HG03159 (cell line): ENCODE measurements at regions not wholly inside any gene's neighbourhood (a gene's known extent, or its start where the extent isn't known, plus 50 kb on each side); places are given as distances from the start of the nearest gene placed in this dataset.
"Not testable (repeated sequence)": the region's sequence is repeated elsewhere in the genome, so short reads cannot be mapped to it uniquely, and the experiment has no call there.

Experiments
- ATAC-seq: cut with Tn5 transposase; IDR thresholded peaks from one replicate; pipeline ENCODE4 v1.9.1; 2021; ENCODE audit warnings: mild to moderate bottlenecking, moderate library complexity; ENCODE audit not compliant: unreplicated experiment

DNA sequence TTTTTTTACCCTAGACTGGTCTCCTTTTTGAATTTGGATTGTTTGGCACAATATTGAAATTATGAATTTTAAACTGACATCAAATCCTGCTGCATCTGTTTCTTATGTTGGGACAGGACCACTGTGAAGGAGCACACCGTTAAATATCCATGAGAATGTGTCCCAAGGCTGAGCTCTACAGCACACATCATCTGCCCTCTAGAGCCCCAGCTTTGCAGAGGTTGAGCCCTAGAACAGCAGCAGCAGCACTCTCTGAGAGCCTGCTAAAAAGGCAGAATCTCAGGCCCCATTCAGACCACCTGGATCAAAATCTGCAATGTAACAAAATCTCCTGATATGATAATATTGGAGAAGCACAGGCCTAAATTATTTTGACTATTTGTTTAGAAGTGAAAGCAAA, 192.1 kb upstream of the CCN2 start:
- ATAC-seq: no peak

DNA sequence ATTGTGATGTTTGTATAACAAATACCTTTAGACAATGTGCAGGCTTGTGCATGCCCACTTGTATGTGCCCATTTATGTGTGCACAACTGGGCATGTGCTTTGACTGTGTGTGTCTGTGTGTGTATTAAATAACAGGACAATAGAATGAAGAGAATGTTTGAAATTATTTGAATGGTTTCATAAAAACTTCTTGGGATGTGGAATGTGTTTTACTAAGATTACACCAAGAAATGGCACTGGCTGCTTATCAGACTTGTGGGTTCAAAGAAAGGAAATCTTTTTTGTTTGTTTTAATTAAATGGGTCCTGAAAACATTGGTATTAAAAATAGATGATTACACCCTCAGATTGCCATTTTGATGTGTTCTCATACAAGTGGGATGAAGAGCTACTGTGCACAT, 191.6 kb upstream of the CCN2 start:
- ATAC-seq: no peak

DNA sequence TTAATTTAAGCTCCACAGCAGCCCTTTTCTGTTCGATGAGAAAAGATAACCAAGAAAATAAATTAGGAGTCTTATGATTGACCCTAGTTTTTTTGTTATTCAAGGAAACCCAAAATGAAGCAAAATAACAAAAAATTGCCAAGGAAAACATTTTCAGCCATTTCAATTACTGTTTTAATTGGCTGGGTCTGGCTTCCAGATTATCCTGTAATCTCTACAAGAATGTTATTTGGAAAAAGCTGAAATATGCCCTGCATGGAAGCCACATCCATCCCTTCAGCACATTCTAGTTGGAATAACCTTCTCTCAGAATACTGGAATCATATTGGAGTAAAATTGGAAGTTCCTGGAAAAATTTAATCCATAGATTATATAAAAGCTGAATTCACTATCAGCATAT, 191.1 kb upstream of the CCN2 start:
- no peak for ATAC-seq

DNA sequence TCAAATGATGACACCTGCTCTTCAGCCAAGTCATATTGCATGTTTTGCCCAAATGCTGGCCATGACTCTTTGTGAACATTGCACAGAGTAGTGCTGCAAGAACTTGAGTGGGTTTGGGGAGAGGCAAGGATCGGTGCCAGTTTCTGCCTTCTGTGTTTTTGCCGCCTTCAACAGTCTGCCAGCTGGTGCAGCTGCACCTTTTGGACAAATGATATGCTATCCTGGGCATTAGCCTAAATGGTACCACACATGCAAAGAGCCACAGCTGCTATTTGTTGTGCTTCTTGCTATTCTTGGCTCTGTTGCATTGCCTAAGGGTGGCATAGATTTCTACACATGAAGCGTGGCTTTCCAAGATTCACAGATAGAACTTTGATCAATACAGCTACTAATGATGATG, 189.0 kb upstream of the CCN2 start:
- ATAC-seq: no peak

DNA sequence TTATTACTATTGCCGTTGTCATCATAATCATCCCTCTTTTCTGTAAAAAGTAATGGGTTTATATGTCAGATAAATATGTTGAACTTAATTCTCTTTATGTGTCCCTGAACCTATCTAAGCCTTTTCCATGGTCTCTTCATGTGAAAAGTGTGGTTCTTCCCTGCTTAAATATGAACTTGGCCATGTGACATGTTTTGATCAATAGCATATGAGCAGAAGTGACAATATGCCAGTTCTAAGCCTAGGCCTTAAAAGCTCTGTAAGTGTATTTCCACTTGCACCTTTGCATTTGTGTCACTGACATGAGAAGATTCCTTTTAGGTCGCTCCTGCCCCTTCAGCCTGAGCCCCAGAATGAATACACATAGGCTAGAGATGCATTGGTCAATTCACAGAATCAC, 188.4 kb upstream of the CCN2 start:
- no peak for ATAC-seq

DNA sequence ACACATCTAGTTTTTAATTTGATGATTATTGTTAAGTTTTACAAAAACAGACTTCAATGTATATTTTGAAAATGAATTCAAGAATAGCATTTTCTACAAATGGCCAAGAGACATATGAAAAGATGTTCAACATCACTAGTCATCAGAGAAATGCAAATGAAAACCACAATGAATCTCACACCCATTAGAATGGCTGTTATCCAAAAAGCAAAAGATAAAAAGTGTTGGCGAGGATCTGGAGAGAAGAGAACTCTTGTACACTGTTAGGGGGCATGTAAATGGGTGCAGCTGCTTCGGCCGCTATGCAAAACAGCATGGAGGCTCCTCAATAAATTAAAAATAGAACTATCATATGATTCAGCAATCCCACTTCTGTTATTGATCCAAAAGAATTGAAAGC, 185.8 kb upstream of the CCN2 start:
- no peak for ATAC-seq

DNA sequence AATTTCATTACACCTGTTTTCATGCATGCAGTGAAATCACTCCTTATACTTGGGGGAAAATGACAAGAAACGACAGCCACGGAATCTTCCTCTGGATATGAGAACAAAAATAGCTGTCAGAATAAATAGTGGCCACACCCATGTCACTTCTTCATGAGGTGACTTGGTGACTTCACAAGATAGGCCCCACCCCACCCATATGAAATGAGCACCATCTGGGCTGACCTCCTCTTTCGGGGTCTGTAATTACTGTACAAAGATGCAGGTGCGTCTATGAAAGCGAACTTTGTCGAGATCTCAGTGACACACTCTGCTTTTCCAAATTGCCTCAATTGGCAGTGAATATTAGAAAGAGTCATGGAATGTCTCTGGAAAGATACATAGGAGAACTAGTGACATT, 184.2 kb upstream of the CCN2 start:
- ATAC-seq: no peak

DNA sequence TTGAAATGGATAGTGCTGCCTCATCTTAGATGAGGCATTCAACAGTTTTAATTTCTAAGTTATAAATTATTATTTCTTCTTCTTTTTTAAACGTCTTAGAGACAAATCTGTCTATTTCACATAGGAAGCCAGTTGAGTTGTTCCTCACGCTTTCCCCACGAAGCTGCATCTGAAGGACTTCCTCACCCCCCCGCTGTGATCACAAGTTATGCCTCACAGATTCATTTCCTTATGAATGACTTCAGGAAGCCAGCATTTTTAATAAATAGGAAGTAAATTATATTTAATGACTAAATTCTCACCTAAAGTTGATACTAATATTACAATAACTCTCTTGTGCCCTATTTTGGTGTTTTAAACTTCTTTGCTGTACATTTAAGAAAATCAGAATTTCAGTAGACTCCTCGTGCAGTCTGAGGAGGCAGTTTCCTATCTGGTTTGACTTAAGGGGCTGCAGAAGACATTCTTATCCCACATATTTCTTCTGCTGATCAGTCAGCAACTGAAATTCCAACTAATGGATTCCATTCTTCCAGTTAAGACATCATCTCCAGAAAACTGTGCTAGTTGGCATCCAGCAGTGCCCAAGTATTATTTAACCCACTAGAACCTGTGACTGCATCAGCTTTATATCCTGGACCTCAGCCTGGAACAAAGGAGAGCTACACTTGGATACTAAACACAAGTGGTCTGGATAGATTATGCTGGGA, 182.7 kb upstream of the CCN2 start:
- ATAC-seq: no peak

DNA sequence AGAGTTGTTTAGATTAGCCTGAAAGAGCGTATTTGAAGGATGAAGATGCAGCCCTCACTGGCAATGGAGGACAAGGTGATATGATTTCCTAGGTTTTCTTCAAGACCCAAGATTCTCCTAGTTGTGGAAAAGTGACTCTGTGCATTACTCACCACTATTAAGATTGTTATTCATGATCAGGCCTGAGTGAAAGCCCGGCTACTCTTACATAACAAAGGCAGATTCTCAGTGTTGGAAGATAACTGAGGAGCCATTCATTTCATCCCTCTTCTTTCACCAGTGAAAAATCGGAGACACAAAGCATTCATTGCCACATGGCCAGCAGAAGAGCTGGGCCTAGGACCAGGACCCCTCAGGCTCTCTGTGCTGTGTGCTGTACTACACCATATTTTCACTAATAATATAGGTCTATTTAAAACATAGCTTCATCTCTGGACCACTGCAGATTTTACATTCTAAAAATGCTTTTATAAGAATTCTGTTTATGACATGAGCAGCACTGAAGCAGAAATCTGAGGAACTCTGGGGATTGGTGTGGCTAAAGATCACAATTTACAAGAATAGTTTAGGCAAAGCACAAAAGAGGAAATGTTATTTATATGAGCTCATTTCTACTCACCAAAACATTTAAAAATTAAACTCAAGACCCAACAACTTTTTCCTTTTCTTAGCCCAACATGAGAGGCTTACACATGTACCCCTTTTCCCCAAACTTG, 181.9 kb upstream of the CCN2 start:
- no peak for ATAC-seq

DNA sequence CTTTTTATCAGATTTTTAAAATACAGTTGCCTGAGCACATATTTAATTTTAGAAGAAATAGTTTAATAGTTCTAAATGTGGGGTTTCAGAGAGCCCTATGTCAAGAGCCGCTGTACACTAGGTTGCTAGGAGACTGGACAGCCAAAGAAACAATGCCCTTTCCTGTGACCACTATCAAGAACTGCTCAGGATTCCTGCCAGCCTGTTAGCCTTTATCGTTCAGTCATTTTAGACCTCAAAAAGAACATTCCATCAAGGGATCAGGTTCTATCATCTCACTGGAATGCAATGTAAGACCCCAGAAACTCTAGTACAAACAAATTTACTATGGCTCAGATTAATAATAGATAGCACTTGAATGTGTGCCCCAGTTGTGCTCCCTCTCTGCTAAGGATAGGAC, 181.2 kb upstream of the CCN2 start:
- ATAC-seq: no peak

DNA sequence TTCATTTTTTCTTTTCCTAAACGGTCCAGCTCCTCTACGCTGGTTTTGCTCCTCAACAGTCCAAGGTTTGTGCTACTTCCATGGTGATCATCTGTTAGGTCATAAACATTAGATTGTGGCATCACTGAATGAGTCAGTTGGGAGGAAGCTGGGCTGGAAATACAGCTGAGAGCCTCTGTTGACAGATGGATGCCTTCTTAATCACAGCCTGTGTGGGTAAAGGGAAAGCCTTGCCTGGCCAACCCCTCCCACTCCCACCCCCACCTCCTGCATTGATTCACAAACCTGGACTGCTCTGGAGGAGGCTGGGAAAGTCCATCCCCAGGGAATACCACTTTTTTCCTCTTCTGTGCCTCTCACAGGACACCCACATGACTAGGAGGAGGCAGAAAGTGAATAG, 180.6 kb upstream of the CCN2 start:
- no peak for ATAC-seq

DNA sequence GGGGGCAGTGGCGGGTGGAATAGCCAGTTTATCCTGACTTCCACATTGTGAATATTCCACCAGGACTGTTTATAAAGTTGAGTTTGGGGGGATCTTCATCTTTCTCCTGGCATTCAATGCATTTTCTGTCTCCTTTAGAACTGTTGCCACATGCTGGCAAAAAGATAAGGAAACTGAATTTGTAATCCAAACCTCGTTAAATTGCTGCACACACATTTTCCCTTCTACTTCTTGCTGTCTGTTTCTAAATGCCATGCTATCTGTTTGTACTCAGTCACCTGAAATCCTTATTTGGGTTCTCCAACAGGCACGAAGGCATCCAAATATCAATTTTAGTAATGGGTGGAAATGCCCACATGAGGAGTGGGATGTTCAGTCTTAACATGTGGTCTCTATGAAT, 180.2 kb upstream of the CCN2 start:
- no peak for ATAC-seq

DNA sequence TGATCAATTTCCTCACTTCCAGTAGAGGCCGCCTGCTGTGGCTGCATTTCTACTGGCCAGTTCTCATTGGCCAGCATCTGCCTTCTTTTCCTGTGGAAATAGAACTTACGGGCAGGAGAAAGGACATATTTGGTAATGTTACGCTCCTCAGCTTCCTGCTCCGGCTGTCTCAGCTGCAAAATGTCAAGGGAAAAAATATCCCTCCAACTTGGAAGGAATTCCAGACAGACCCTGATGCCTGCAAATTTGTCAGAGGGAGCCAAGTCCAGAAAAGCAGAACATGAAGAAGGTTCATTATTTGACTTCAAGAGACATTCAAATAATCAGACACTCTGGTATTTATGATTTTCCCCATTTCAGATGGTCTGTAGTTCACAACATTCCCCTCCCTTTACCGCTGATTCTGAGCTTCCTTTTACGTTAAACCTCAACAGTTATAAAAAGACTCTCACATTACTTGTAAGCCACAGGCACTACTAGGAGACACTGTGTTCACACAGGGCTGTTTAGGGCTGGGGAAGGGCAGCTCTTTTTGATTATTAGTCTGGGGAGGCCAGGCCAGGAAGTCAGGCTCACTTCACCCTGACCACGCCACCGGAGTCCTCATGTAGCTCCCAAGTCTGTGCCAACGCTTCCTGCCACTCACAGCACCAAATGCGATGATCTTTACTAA, 179.6 kb upstream of the CCN2 start:
- ATAC-seq: no peak

DNA sequence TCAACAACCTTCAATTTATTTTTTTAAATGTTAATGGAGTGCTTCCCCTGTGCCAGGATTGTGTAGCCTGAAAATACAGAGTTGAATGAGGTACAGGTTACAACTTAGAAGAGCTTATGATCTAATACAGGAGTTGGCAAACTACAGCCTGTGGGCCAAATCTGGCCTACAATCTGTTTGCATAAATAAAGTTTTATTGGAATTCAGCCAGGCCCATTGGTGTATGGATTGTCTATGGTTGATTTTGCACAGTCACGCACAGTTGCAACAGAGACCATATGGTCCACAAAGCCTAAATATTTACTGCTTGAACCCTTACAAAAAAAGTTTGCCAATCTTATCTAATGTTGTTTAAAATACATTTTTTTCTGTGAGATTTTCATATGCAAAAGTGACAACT, 177.3 kb upstream of the CCN2 start:
- no peak for ATAC-seq

DNA sequence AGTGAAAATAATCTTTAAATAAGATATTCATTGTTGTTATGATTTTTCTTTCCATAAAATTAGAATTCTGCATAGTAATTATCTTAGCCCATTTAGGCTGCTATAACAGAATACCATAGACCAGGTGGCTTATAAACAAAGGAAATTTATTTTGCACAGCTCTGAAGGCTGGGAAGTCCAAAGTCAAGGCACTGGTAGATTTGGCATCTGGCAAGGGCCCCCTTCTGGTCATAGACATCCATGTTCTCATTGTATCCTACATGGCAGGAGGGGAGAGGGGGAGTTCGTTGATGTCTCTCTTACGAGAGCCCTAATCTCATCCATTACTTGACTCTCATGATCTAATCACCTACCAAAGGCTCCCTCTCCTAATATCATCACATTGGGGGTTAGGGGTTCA, 175.0 kb upstream of the CCN2 start:
- no peak for ATAC-seq

DNA sequence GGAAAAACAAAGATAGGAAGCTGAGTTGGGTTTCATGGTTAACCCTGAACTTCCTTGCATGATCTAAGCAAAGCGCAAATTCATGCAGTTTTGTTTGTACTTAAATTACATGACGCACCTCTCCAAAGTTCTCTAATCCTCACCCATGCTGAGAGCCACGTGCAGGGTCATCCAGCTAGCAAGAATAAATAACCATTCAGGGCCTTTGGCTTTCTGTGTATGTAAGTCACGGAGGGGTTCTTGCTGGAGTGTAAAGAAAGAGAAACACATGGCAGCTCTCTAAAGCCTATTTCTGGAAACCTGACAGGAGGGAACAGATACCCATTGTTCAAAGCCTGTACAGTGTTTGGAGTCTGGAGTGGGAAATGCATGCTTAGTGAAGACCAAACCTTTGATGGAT, 171.7 kb upstream of the CCN2 start:
- no peak for ATAC-seq

DNA sequence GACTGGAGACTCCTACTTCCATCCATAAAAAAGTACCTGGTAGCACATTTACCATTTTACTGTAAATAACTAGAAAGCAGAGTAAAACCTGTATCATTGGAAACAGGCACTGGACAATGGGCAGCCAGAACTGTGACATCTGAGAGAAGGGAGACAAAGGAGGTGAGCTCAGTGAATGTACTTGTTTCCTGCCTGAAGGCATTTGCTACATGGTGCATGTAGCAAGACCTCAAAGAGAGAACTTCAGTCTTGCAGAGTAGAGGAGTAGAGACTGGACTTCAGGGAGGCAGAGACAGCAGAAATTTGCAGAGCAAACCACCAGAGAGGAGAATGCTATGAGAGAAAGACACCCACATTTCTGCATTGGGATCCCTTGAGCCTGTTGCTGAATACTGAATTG, 171.0 kb upstream of the CCN2 start:
- ATAC-seq: no peak

DNA sequence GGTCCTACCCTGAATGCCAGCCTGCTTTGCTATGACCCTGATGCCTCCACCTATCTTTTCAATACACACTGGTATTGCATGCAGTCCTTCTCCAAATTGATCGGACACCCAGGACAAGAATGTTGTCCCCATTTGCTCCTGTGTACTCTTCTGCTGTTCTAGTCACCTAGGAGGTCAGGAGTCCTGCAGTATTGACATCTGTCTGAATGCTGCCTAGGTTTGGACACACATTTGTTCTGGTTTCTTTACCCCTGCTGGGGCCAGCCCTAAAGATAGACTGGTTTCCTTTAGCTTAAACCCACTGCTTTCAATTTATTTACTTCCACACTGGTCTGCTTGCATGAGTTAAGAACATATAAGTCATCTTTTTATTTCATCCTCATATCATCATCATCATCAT, 167.0 kb upstream of the CCN2 start:
- ATAC-seq: no peak

DNA sequence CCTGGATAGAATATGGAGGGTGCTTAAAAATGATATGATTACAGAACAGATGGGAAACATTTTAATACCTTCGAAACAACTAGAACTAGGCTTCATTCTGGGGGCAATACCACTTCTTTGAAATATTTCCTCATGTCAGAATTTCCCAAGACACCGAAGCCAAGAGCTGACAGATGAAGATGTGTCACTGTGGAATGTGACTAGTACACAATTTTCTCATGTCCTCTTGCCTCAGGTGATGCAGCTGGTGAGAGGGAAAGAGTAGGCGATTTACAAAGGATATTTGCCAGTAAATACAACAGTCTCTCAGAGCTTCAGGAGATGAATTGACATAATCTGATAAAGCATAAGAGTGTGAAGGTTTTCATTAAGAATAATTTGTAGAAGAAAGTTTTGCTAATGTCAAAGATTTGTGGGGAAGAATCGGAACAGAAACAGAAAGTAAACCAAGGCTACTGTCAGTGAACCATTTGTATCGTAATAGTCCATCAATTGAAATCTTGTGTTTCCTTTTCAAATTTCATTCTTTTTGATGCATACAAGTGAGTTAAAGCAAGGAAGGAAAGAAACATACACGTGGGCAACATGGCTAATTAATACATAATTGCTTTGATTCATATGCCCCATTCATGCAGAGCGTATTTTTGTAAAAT, 164.7 kb upstream of the CCN2 start:
- ATAC-seq: no peak

DNA sequence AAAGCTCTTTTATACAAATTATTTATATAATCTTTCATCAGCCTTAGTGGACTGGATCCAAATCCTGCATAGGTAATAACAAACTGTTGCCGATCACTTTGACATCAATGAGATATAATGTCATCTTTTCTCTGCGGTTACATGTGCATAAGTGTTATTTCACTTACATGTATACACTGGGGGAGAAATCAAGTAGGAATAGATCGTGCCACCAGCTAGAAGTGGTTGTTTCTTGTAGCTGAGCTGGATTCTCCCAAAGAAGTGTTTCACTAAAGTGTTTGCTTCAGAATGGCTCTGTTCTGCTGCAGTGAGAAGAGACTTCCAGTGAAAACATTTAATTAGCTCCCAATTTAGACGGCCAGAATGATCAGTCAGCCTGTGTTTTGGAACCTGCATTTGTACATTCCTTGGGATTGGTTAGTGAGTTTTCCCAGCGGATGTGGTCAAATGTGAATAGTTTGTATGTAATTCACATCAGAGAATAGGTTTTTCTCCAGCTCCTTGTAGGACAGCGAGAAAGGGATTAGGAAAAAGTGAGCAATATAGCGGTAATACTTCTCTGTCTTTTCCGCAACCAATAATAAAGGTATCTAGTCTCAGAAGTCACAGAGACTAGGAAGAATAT, 163.1 kb upstream of the CCN2 start:
- no peak for ATAC-seq

DNA sequence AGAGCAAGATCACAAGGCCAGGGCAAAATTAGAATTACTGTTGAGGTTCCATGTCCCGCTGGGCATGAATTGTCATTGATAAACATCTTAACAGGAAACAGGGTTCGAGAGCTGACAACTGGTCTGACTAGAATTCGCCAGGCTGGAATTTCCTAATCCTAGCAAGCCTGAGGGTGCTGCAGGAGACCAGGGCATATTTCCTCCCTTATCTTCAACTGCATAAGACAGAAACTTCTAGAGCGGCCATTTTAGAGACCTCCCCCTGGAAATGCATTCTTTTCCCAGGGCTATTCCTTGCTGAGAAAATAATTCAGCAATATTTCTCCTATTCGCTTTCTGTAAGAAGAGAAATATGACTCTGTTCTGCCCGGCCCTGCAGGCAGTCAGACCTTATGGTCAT, 158.6 kb upstream of the CCN2 start:
- not testable (repeated sequence) for ATAC-seq
